ENCODE measurements at regions not wholly inside any gene's neighbourhood (a gene's known extent, or its start where the extent isn't known, plus 50 kb on each side); places are given as distances from the start of the nearest gene placed in this dataset.

GRCh38 chr12:127690161-127690560 is 576.8 kb upstream of the TMEM132C start:
- no peak for DNase-seq (ENCODE audit: extremely low read depth in 1 of 2, low read depth in 1 of 2)

DNA sequence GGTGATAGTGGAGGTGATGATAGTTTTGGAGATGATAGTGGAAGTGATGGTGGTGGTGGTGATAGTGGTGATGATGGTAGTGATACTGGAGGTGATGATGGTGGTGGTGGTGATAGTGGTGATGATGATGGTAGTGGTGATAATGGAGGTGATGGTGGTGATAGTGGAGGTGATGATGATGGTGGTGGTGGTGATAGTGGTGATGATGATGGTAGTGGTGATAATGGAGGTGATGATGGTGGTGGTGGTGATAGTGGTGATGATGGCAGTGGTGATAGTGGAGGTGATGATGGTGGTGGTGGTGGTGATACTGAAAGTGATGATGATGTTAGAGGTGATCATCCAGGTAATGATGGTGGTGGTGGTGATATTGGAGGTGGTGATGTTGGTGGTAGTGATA is 570.0 kb upstream of the TMEM132C start:
- DNase-seq (ENCODE audit: extremely low read depth in 1 of 2, low read depth in 1 of 2): no peak

GRCh38 chr12:127703026-127703425 is 563.9 kb upstream of the TMEM132C start:
- no peak for DNase-seq (ENCODE audit: extremely low read depth in 1 of 2, low read depth in 1 of 2)

DNA sequence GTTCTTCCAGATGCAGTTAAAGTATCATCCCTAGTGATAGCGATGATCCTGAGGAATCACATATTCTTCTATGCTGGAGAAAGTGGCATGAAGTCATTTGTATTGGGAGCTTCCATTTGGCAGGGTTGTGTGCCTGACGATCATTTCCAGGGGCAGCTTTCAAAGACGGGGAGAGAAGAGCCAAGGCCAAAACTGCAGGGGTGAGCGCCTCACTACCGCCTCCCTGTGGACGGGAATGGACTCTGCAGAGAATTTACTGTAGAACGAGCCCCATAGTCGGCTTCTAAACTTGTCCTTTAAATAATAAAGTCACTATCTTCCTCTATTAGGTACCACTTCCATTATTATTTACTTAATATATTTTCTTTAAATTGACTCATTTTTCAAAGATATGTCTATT is 555.9 kb upstream of the TMEM132C start:
- no peak for DNase-seq (ENCODE audit: extremely low read depth in 1 of 2, low read depth in 1 of 2)

DNA sequence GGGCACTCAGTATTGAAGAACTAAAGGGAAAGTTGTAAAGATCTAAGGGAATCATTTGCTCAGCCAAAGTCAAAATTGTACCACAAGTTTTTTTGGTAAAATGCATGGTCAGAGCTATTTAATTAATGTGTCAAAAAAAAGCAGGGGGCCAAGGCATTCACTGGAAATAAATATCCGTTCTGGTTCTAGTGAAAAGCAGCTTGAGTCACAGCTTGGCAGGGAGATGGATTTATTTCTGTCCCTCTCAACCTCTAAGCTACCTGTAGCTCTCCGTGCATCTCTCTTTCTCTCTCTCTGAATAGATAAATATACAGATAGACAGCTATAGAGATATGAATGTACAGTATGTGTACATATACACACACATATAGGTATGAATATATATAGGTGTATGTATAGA is 554.4 kb upstream of the TMEM132C start:
- no peak for DNase-seq (ENCODE audit: extremely low read depth in 1 of 2, low read depth in 1 of 2)

DNA sequence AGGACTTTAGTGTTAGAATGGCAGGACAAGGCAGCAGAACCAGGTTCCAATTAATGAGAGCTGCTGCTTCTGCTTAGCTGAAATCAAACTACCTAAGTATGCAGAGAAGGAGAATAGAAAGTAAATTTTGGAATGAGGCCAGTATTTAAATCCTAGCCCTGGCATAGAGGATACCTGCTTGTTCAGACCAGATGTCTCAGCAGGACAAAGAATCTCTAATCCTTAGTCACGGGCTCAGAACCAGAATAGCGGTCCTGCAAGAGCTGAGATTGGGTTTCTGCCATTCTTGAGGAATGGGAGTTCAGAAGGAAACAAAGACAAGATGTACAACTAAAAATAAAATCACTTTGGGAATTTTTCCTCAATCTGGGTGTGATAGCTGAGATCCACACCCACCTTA is 550.8 kb upstream of the TMEM132C start:
- DNase-seq (ENCODE audit: extremely low read depth in 1 of 2, low read depth in 1 of 2): no peak

DNA sequence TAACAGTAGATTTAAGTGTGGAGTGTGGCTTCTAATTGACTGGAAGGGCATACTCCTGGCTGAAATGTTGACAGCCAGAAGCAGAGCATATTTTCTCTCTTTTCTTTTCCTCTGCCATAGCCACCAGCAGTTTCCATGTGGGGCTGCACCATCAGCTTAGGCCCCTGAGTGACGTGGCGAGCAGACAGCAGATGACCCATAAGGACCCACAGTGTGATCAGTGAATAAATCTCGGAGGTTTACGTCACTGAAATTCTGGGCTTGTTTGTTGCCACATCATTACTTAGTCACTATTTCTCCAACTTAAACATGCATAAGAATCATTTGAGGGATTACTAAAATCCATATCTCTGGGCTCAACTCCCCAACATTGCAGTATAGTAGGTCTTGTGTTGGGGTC is 549.7 kb upstream of the TMEM132C start:
- no peak for DNase-seq (ENCODE audit: extremely low read depth in 1 of 2, low read depth in 1 of 2)

GRCh38 chr12:127720334-127720733 is 546.6 kb upstream of the TMEM132C start:
- no peak for DNase-seq (ENCODE audit: extremely low read depth in 1 of 2, low read depth in 1 of 2)

DNA sequence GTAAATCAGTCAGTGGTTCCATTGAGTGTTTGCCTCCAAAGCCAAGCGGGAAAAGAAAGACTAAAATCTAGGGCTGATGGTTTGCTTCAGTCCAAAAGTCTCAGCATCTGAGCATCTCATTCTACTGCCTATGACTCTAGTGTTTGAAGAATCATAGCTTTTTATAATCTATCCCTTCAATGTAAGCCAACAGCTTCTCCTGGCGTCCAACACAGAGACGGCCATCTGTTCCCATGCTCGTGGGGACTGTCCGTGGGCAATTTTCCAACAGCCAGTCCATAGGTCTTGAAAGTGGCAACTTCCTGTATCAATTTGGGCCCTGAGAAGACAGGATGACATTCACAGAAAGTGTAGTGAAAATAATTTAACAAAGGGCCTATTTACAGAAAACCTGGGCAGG is 544.4 kb upstream of the TMEM132C start:
- DNase-seq (ENCODE audit: extremely low read depth in 1 of 2, low read depth in 1 of 2): no peak

- no peak for DNase-seq (ENCODE audit: extremely low read depth in 1 of 2, low read depth in 1 of 2)
Observed at GRCh38 chr12:127723251-127723650, 543.7 kb upstream of the TMEM132C start.

GRCh38 chr12:127726671-127727315 is 540.2 kb upstream of the TMEM132C start:
- no peak for DNase-seq (ENCODE audit: extremely low read depth in 1 of 2, low read depth in 1 of 2)

DNA sequence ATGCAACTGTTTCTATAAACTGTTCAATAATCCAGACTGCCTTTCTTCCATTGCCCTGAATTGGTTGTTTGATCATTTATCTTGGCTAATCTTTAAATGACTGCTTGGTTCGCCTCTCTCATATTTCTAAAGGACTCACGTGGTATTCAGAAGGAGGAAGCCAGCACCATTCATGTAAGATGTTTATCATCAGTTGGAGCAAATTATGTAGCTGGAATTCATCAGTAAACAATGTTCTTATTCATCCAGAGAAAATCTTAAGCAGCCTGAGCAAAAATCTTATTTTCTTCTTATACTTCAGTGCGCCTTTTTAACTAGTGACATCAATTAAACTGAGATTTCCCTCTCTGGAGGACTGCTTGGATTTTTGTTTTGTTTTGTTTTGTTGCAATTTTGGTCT is 538.7 kb upstream of the TMEM132C start:
- no peak for DNase-seq (ENCODE audit: extremely low read depth in 1 of 2, low read depth in 1 of 2)

GRCh38 chr12:127728729-127729128 is 538.2 kb upstream of the TMEM132C start:
- no peak for DNase-seq (ENCODE audit: extremely low read depth in 1 of 2, low read depth in 1 of 2)

DNA sequence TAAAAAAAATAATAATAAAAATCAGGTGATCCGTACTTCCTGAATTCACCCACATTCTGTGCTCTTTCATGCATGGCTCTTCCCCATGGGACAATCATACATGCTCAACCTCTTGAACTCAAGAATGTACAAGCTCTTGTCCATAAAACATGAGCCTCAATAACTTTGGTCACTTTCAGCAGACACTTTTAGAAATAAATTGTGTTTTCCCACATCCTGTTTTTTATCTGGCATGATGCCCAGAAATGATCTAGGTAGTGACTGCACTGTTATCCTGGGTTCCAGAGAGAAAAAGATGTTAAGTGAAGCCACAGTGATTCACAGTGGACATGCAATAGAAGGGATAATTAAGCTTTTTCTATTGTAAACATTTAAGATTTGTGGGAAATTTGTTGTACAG is 537.6 kb upstream of the TMEM132C start:
- DNase-seq (ENCODE audit: extremely low read depth in 1 of 2, low read depth in 1 of 2): no peak

- DNase-seq (ENCODE audit: extremely low read depth in 1 of 2, low read depth in 1 of 2): no peak
Observed at GRCh38 chr12:127731657-127732056, 535.3 kb upstream of the TMEM132C start.

- DNase-seq (ENCODE audit: extremely low read depth in 1 of 2, low read depth in 1 of 2): no peak
Observed at GRCh38 chr12:127742231-127742630, 524.7 kb upstream of the TMEM132C start.

DNA sequence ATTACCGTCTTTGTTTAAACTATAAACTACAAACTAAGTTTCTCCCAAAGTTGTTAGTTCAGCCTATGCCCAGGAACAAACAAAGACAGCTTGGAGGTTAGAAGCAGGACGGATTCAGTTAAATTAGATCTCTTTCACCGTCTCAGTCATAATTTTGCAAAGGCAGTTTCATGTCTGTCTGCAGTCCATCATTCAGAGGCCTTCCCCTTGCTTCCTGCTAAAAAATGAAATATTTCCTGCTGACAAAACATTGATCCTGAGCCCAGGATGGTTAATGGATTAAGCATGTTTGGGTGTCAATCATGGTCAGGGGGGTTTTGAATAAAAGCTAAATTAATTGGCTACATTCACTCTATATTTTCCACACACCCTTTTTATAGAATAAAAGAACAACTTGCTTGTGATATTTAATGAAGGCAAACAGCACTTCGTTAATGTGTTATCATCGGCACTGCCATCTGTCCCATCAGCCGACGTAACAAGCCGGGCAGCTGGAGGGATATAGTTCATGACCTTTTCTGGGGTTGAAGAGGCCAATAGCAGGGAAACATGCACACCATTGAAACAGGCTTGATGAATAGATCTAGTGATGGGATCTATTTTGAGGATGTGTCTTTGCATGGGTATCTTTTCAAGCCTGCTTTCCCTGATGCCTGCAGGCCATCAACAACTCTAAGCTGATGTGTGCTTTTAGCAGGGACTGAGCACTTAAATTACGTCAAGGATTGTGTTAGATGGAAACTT is 521.3 kb upstream of the TMEM132C start:
- no peak for DNase-seq (ENCODE audit: extremely low read depth in 1 of 2, low read depth in 1 of 2)

GRCh38 chr12:127749416-127749815 is 517.6 kb upstream of the TMEM132C start:
- no peak for DNase-seq (ENCODE audit: extremely low read depth in 1 of 2, low read depth in 1 of 2)

- DNase-seq (ENCODE audit: extremely low read depth in 1 of 2, low read depth in 1 of 2): no peak
Observed at GRCh38 chr12:127750076-127750840, 516.7 kb upstream of the TMEM132C start.

DNA sequence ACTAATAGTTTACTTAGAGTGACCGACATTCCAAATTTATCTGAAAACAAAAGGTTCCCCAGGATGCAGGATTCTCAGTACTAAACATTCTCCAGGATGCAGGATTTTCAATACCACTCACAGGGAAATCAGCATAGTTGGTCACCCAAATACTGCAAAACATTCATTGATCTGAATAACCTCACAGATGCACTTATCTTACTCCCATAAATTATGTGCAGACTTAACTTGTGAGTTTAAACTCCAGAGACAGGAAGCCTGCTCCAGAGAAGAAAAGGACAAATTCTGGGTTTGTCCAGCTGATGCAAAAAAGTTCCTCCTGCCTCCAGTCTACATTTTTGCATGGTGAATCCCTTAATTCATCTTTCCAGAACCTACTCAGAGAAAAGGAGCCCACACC is 514.2 kb upstream of the TMEM132C start:
- DNase-seq (ENCODE audit: extremely low read depth in 1 of 2, low read depth in 1 of 2): no peak

DNA sequence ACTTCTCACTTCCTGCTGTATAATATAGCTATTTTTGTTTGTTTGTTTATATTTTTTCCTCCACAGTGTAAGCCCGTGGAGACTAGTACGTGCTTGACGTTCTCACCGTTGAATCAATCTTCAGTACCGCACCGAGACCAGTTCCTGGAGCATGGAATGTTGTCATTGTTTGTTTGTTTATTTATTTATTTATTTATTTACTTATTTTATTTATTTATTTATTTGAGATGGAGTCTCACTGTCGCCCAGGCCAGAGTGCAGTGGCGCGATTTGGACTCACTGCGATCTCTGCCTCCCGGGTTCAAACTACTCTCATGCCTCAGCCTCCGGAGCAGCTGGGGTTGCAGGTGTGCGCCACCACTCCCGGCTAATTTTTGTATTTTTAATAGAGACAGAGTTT is 506.6 kb upstream of the TMEM132C start:
- no peak for DNase-seq (ENCODE audit: extremely low read depth in 1 of 2, low read depth in 1 of 2)

- no peak for DNase-seq (ENCODE audit: extremely low read depth in 1 of 2, low read depth in 1 of 2)
Observed at GRCh38 chr12:127760996-127761395, 506.0 kb upstream of the TMEM132C start.

All from activated CD8-positive, alpha-beta memory T cell treated with anti-CD3 and anti-CD28 coated beads for 1 hour (primary cell).